ENCODE measurements at regions not wholly inside any gene's neighbourhood (a gene's known extent, or its start where the extent isn't known, plus 50 kb on each side); places are given as distances from the start of the nearest gene placed in this dataset.

- DNase-seq = no peak
These were observed 50.3 kb upstream of the ST3GAL5 start for GRCh38 chr2:85939131-85939530.
